ENCODE measurements at regions not wholly inside any gene's neighbourhood (a gene's known extent, or its start where the extent isn't known, plus 50 kb on each side); places are given as distances from the start of the nearest gene placed in this dataset.
"Not testable (repeated sequence)": the region's sequence is repeated elsewhere in the genome, so short reads cannot be mapped to it uniquely, and the experiment has no call there.

GRCh38 chr6:157746897-157747296, 76.1 kb upstream of the SNX9 start:
- ATAC-seq (ENCODE audit: poor library complexity) (no peak), DNase-seq (no peak)
- no peaks in the 10 kb centered on the region for H3K4me1 ChIP-seq (ENCODE audit: insufficient read depth, low read length)
- Mint-ChIP-seq H3K4me3 (no peak overlapping the region), H3K36me3 (ENCODE audit: low read depth) (no peaks in the 10 kb centered on the region), H3K9me3 (no peaks in the 10 kb centered on the region), H3K27me3 (no peaks in the 10 kb centered on the region), H3K27ac (no peak overlapping the region), H3K4me1 (ENCODE audit: low read depth) (peaks cover 8% of the 10 kb centered on the region)
- no peaks in the 10 kb centered on the region for H3K27me3 ChIP-seq (ENCODE audit: control insufficient read depth in 1 of 2, insufficient read depth in 2 of 2, low read length in 2 of 2)
- CTCF ChIA-PET, result interaction anchor here (1.9 kb wide), 1 partner anchor 9 kb away, joined by 4 read pairs; no protein-coding TSS in a partner anchor
- no peak for TF ChIP-seq CTCF (IDR thresholded peaks at IDR 0.05)
- POLR2A ChIA-PET, result no interaction called here
- no peaks in the 10 kb centered on the region for H3K9me3 ChIP-seq (ENCODE audit: control insufficient read depth in 1 of 2, insufficient read depth in 1 of 2, low read length in 2 of 2)
- no peaks in the 10 kb centered on the region for H3K36me3 ChIP-seq (ENCODE audit: insufficient read depth, low read length)
- no peak overlapping the region for H3K4me3 ChIP-seq (ENCODE audit: low read length)
- no peak overlapping the region for H3K27ac ChIP-seq (ENCODE audit: low read depth in 1 of 2, low read length in 2 of 2)
- intact Hi-C loops (cut with DNase I, micrococcal nuclease), result no loop called here

- no peaks in the 10 kb centered on the region for H3K4me1 ChIP-seq (ENCODE audit: insufficient read depth, low read length)
- no peak overlapping the region for H3K4me3 ChIP-seq (ENCODE audit: low read length)
- no peaks in the 10 kb centered on the region for H3K9me3 Mint-ChIP-seq
- no peaks in the 10 kb centered on the region for H3K27me3 ChIP-seq (ENCODE audit: control insufficient read depth in 1 of 2, insufficient read depth in 2 of 2, low read length in 2 of 2)
- H3K4me3 Mint-ChIP-seq, result no peak overlapping the region
- no peaks in the 10 kb centered on the region for H3K36me3 ChIP-seq (ENCODE audit: insufficient read depth, low read length)
- H3K9me3 ChIP-seq (ENCODE audit: control insufficient read depth in 1 of 2, insufficient read depth in 1 of 2, low read length in 2 of 2), result no peaks in the 10 kb centered on the region
- H3K36me3 Mint-ChIP-seq (ENCODE audit: low read depth), result no peaks in the 10 kb centered on the region
- H3K4me1 Mint-ChIP-seq (ENCODE audit: low read depth), result peaks cover 8% of the 10 kb centered on the region
- no peak for TF ChIP-seq CTCF (IDR thresholded peaks at IDR 0.05)
- H3K27ac ChIP-seq (ENCODE audit: low read depth in 1 of 2, low read length in 2 of 2), result no peak overlapping the region
- H3K27me3 Mint-ChIP-seq, result no peaks in the 10 kb centered on the region
- no peak for ATAC-seq (ENCODE audit: poor library complexity)
- CTCF ChIA-PET, result interaction anchor here (1.9 kb wide), 1 partner anchor 9 kb away, joined by 4 read pairs; no protein-coding TSS in a partner anchor
- H3K27ac Mint-ChIP-seq, result no peak overlapping the region
- intact Hi-C loops (cut with DNase I, micrococcal nuclease), result no loop called here
- no peak for DNase-seq
- POLR2A ChIA-PET, result no interaction called here
These were observed 75.7 kb upstream of the SNX9 start for GRCh38 chr6:157747370-157747769.

GRCh38 chr6:157748839-157749571, 74.0 kb upstream of the SNX9 start:
- DNase-seq, result no peak
- CTCF ChIA-PET, result interaction anchor here (0.6 kb wide), 1 partner anchor 303 kb away, joined by 3 read pairs; no protein-coding TSS in a partner anchor
- Mint-ChIP-seq H3K27me3 (no peaks in the 10 kb centered on the region), H3K27ac (peak overlapping the region; percentile 3), H3K9me3 (peaks cover 3% of the 10 kb centered on the region), H3K4me1 (ENCODE audit: low read depth) (peaks cover 13% of the 10 kb centered on the region), H3K36me3 (ENCODE audit: low read depth) (no peaks in the 10 kb centered on the region), H3K4me3 (no peak overlapping the region)
- Histone ChIP-seq H3K4me3 (ENCODE audit: low read length) (no peak overlapping the region), H3K36me3 (ENCODE audit: insufficient read depth, low read length) (no peaks in the 10 kb centered on the region), H3K4me1 (ENCODE audit: insufficient read depth, low read length) (no peaks in the 10 kb centered on the region), H3K9me3 (ENCODE audit: control insufficient read depth in 1 of 2, insufficient read depth in 1 of 2, low read length in 2 of 2) (no peaks in the 10 kb centered on the region), H3K27me3 (ENCODE audit: control insufficient read depth in 1 of 2, insufficient read depth in 2 of 2, low read length in 2 of 2) (no peaks in the 10 kb centered on the region), H3K27ac (ENCODE audit: low read depth in 1 of 2, low read length in 2 of 2) (no peak overlapping the region)
- POLR2A ChIA-PET, result no interaction called here
- intact Hi-C loops (cut with DNase I, micrococcal nuclease), result no loop called here
- TF ChIP-seq CTCF (IDR thresholded peaks at IDR 0.05), result no peak
- ATAC-seq (ENCODE audit: poor library complexity), result no peak

- H3K9me3 Mint-ChIP-seq; H3K27me3 ChIP-seq (ENCODE audit: control insufficient read depth in 1 of 2, insufficient read depth in 2 of 2, low read length in 2 of 2); H3K9me3 ChIP-seq (ENCODE audit: control insufficient read depth in 1 of 2, insufficient read depth in 1 of 2, low read length in 2 of 2); H3K27ac Mint-ChIP-seq; POLR2A ChIA-PET; H3K27me3 Mint-ChIP-seq; CTCF ChIA-PET; H3K36me3 Mint-ChIP-seq (ENCODE audit: low read depth); H3K27ac ChIP-seq (ENCODE audit: low read depth in 1 of 2, low read length in 2 of 2); H3K36me3 ChIP-seq (ENCODE audit: insufficient read depth, low read length); H3K4me3 Mint-ChIP-seq; H3K4me3 ChIP-seq (ENCODE audit: low read length); DNase-seq; ATAC-seq (ENCODE audit: poor library complexity): not testable (repeated sequence)
- H3K4me1 Mint-ChIP-seq (ENCODE audit: low read depth), result peaks cover 32% of the 10 kb centered on the region
- intact Hi-C loops (cut with DNase I, micrococcal nuclease), result loop anchor here in 1 of 2 experiments (10.0 kb wide), 1 partner anchor 86 kb away; no protein-coding TSS in a partner anchor
- peaks cover 17% of the 10 kb centered on the region for H3K4me1 ChIP-seq (ENCODE audit: insufficient read depth, low read length)
These were observed 72.1 kb upstream of the SNX9 start for GRCh38 chr6:157750973-157751372.

All from CD4-positive, alpha-beta T cell (primary cell).